Adrenal gland (tissue), 5 donors: ENCODE measurements at regions not wholly inside any gene's neighbourhood (a gene's known extent, or its start where the extent isn't known, plus 50 kb on each side); places are given as distances from the start of the nearest gene placed in this dataset.

Experiments used
- POLR2A ChIP-seq, 2 donors: fragments of 450-650 bp; IDR thresholded peaks; one replicate each; pipeline ENCODE4 v1.6.1; 2017; ENCODE audit warnings: antibody characterized with exemption in 2 of 2, mild to moderate bottlenecking in 2 of 2, moderate library complexity in 1 of 2
- TF ChIP-seq, protein P1 (sequence below), 6 experiments: fragments of 450-650 bp in 4 of 6; fragments of 200-600 bp in 2 of 6; sonication (generic) in 1 of 6; IDR thresholded peaks; 1 replicate in 5 of 6; 2 replicates in 1 of 6; pipeline versions ENCODE4 v1.5.1 to v1.8.0; 2016 to 2021; ENCODE audit warnings: antibody characterized with exemption in 6 of 6, mild to moderate bottlenecking in 2 of 6, moderate library complexity in 1 of 6
- donor health status: DM: no; HTN: no; CAD: no.

DNA sequence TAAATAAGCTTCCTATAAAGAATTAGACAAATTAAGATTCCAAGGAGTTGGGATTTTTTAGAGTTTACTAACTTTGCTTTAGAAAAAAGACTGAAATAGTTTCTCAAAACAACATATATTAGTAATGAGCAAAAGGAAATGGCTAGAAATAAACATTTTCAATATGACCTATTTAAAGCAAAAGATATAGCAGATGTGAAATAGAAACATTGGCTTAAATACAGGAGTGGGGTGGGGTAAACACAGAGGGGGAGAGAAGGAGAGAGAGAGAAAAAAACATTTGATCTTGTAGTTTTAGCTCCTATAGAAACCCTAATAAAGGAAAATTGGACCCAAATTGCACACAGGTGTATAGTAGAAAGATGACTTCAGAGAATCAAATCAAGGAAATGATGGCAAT, 794.5 kb downstream of the MED13L start:
- TF ChIP-seq, protein P1, sequence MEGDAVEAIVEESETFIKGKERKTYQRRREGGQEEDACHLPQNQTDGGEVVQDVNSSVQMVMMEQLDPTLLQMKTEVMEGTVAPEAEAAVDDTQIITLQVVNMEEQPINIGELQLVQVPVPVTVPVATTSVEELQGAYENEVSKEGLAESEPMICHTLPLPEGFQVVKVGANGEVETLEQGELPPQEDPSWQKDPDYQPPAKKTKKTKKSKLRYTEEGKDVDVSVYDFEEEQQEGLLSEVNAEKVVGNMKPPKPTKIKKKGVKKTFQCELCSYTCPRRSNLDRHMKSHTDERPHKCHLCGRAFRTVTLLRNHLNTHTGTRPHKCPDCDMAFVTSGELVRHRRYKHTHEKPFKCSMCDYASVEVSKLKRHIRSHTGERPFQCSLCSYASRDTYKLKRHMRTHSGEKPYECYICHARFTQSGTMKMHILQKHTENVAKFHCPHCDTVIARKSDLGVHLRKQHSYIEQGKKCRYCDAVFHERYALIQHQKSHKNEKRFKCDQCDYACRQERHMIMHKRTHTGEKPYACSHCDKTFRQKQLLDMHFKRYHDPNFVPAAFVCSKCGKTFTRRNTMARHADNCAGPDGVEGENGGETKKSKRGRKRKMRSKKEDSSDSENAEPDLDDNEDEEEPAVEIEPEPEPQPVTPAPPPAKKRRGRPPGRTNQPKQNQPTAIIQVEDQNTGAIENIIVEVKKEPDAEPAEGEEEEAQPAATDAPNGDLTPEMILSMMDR (IDR thresholded peaks at IDR 0.05), result no peak
- TF ChIP-seq POLR2A (IDR thresholded peaks at IDR 0.05), result no peak
